Breast epithelium (tissue), 3 donors: ENCODE measurements at regions not wholly inside any gene's neighbourhood (a gene's known extent, or its start where the extent isn't known, plus 50 kb on each side); places are given as distances from the start of the nearest gene placed in this dataset.

Source experiments
- CTCF ChIP-seq, 3 donors: fragments of 450-650 bp; IDR thresholded peaks; one replicate each; pipeline ENCODE4 v1.5.1; 2016 to 2017; ENCODE audit warnings: antibody characterized with exemption in 3 of 3, mild to moderate bottlenecking in 3 of 3, moderate library complexity in 3 of 3
- POLR2AphosphoS5 ChIP-seq, 3 donors: sonication (generic); formaldehyde crosslinking; IDR thresholded peaks; one replicate each; pipeline ENCODE4 v1.6.1; 2017; ENCODE audit warnings: antibody characterized with exemption in 3 of 3

- TF ChIP-seq CTCF (IDR thresholded peaks at IDR 0.05) (no peak), POLR2AphosphoS5 (IDR thresholded peaks at IDR 0.05) (no peak)
These were observed 266.6 kb downstream of the CGGBP1 start for GRCh38 chr3:87792198-87792533.
